ENCODE measurements at regions not wholly inside any gene's neighbourhood (a gene's known extent, or its start where the extent isn't known, plus 50 kb on each side); places are given as distances from the start of the nearest gene placed in this dataset.

DNA sequence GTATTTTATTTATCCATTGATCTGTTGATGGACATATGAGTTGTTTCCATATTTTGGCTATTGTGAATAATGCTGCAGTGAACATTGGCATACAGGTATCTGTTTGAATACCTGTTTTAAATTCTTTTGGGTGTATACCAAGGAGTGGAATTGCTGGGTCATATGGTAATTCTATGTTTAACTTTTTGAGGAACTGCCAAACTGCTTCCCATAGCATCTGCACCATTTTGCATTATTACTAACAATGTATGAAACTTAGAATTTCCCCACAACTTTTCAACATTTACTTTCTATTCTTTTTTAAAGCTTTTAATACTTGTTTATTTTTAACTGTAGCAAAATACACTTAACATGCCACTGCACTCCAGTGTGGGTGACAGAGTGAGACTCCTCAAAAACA, 57.0 kb upstream of the MSN start:
- H3K9me3 ChIP-seq (ENCODE audit: control insufficient read depth, low read length, poor library complexity, severe bottlenecking) = no peaks in the 10 kb centered on the region
- Mint-ChIP-seq H3K27ac (peak overlapping the region; percentile 78), H3K36me3 (ENCODE audit: low read depth) (no peaks in the 10 kb centered on the region), H3K4me3 (no peak overlapping the region), H3K4me1 (peaks cover 15% of the 10 kb centered on the region), H3K27me3 (no peaks in the 10 kb centered on the region)
- ATAC-seq = no peak
- no peak for DNase-seq

DNA sequence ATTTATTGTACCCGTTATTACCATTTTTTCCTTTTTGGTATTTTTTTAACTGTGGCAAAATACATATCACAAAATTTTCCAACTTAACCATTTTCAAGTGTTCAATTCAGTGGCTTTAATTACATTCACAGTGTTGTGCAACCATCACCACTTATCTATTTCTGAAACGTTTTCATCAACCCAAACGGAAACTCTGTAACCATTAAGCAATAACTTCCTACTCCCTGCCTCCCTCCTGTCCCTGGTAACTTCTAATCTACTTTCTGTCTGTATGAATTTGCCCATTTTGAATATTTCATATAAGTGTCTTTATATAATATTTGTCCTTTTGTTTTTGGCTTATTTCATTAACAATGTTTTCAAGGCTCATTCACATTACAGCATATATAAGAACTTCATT, 57.4 kb upstream of the MSN start:
- DNase-seq = no peak
- Mint-ChIP-seq H3K27me3 (no peaks in the 10 kb centered on the region), H3K27ac (peak overlapping the region; percentile 78), H3K4me3 (no peak overlapping the region), H3K4me1 (peaks cover 17% of the 10 kb centered on the region), H3K36me3 (ENCODE audit: low read depth) (peaks cover 3% of the 10 kb centered on the region)
- no peak for ATAC-seq
- H3K9me3 ChIP-seq (ENCODE audit: control insufficient read depth, low read length, poor library complexity, severe bottlenecking) = no peaks in the 10 kb centered on the region

DNA sequence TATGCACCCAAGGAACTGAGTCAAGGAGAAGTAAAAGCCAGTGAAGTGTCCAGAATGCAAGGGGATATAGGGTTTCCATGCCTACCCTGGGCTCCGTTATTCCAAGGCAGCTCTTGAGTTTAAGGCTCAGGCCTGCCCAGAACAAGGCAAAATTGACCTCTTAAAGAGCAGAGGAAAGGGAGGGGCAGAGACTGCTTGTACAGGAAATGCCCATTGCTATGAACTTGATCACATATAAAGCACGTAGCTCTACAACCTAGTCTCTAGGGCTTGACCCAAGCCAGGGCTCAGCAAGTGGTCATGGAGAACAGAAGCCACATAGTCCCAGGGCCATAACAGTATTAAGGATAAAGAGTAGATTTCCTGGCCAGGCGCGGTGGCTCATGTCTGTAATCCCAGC, 58.2 kb upstream of the MSN start:
- Mint-ChIP-seq H3K4me1 (peaks cover 17% of the 10 kb centered on the region), H3K27ac (peak overlapping the region; percentile 78), H3K4me3 (no peak overlapping the region), H3K36me3 (ENCODE audit: low read depth) (peaks cover 3% of the 10 kb centered on the region), H3K27me3 (no peaks in the 10 kb centered on the region)
- no peaks in the 10 kb centered on the region for H3K9me3 ChIP-seq (ENCODE audit: control insufficient read depth, low read length, poor library complexity, severe bottlenecking)
- no peak for DNase-seq
- ATAC-seq = no peak

DNA sequence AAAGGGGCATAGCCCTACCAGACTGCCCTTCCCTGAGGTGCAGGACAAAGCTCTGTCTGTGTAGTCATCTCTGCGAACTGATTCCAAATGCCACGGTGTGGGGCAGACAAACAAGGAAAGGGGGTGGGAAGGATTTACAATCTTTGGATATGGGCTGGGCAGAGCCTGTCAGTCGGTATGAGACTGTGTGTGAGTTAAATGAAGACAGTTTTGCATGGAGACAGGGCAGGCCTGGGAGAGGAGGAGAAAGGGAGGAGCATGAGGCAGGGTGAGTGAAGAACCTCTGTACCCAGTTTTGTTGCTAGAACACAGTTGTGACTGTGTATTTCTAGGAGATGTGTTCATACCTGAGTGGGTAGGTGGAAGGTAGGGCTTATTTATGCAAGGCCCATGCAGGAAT, 59.4 kb upstream of the MSN start:
- Mint-ChIP-seq H3K4me3 (peak overlapping the region; percentile 66), H3K27ac (peak overlapping the region; percentile 17), H3K27me3 (no peaks in the 10 kb centered on the region), H3K36me3 (ENCODE audit: low read depth) (peaks cover 3% of the 10 kb centered on the region), H3K4me1 (peaks cover 24% of the 10 kb centered on the region)
- ATAC-seq = no peak
- H3K9me3 ChIP-seq (ENCODE audit: control insufficient read depth, low read length, poor library complexity, severe bottlenecking) = no peaks in the 10 kb centered on the region
- no peak for DNase-seq

DNA sequence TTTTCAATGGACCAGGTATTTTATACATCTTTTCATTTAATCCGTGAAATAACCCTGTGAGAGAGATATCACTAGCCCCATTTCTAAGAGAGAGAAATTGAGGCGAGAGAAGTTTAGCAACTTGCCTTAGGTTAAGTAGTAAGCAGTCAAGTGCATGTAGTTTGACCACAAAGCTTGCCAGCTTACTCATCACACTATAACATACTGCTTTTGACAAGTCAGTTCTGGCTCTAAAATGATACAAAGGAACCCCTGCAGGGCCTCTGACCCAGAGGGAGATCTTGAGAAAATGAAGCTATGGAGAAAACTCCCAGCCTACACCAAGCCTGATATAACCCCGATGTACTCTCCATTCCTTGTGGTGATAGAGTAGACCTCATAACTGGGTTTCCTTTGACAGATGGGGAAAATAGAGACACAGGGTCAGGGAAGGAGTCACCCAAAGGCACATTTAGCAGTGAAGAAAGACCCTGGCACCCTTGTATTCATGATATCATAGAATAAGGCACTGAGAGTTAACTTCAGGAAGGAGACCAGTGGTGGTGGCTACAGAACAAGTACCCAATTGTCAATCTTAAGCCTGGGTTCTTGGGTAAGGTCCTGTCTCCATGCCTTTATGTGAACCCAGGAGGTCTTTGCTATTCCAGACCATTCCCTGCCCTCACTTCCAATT, 60.2 kb upstream of the MSN start:
- DNase-seq = no peak
- H3K4me1 Mint-ChIP-seq = peaks cover 27% of the 10 kb centered on the region

DNA sequence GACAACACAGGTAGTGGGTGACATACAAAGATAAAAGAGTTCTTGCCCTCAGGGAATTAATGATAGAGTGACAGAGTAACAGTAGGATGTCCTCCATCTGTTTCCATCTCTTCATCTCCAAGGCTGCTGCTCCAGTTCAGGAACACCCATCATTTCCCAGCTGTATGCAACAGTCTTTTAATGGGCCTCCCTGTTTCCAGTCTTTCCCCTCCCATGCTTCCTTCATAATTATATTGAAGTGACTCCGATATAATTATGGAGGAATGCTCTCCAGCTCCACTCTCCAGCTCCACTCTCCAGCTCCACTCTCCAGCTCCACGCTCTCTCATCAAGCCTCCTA, 65.3 kb upstream of the MSN start:
- H3K9me3 ChIP-seq (ENCODE audit: control insufficient read depth, low read length, poor library complexity, severe bottlenecking) = no peaks in the 10 kb centered on the region
- DNase-seq (no peak), ATAC-seq (no peak)
- Mint-ChIP-seq H3K27me3 (no peaks in the 10 kb centered on the region), H3K4me1 (peaks cover 44% of the 10 kb centered on the region), H3K4me3 (peak overlapping the region; percentile 39), H3K27ac (peak overlapping the region; percentile 99), H3K36me3 (ENCODE audit: low read depth) (peaks cover 3% of the 10 kb centered on the region)

More for the DNA sequence above, 60.2 kb upstream of the MSN start:
- Mint-ChIP-seq H3K36me3 (ENCODE audit: low read depth) (peaks cover 3% of the 10 kb centered on the region), H3K27ac (peak overlapping the region; percentile 17), H3K27me3 (no peaks in the 10 kb centered on the region), H3K4me3 (no peak overlapping the region)
- no peak for ATAC-seq
- no peaks in the 10 kb centered on the region for H3K9me3 ChIP-seq (ENCODE audit: control insufficient read depth, low read length, poor library complexity, severe bottlenecking)

DNA sequence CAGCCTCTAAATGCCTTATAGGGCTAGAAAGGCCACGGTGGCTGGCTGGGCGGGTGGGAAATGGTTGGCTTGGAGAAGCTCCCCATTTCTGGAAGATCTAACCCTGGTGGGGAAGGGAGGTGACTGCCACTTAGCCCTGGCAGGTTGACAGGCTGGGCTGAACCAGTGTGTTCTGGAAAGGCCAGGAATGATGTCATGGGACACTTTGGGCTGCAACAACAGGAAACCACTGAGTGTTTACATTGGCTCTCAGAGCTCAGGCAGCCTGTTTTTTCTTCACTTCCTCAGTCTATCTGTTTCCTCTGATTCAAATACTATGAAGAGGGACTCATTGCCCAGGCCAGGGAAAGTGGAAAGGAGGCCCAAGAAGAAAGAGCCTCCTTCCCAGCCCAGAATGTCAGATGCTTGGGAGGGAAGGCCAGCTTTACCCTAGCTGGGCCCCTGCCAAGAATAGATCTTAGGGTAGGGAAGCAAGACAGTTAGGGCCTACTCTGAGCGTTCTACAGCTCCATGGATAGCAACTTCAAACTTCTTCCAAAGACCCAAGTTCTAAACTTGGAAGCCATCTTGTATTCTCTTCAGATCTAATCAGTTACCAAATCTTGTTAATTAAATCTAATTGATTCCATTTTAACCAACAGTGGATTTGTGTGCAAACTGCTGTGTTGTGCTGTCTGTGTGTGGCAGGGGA, 65.8 kb upstream of the MSN start:
- peak in 1 of 3 donors; percentile 14 for DNase-seq
- Mint-ChIP-seq H3K27ac (peak overlapping the region; percentile 99), H3K4me3 (peak overlapping the region; percentile 66), H3K4me1 (peaks cover 43% of the 10 kb centered on the region), H3K36me3 (ENCODE audit: low read depth) (peaks cover 3% of the 10 kb centered on the region), H3K27me3 (no peaks in the 10 kb centered on the region)
- no peaks in the 10 kb centered on the region for H3K9me3 ChIP-seq (ENCODE audit: control insufficient read depth, low read length, poor library complexity, severe bottlenecking)
- ATAC-seq = peak; percentile 82

DNA sequence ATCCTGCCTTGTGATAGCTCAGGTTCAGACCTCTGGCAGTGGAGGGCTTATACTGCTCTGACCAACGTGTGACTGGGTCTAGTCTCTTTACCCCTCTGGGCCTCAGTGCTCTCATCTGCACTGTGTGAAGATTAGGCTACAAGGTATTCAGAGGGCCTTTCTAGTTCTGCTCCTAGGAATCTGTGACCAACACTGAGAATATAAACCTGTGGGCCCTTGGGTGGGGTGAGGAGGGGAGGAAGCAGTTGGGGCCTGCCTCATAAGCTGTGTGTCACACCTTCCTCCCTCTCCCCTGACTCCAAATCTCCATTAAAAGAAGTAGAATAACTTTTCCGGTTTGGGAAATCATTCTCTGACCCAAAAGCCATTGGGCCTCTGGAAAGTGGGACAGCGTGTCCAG, 66.3 kb upstream of the MSN start:
- peaks cover 46% of the 10 kb centered on the region for H3K4me1 Mint-ChIP-seq
- peak overlapping the region; percentile 99 for H3K27ac Mint-ChIP-seq
- ATAC-seq = peak; percentile 18
- no peak for DNase-seq
- H3K9me3 ChIP-seq (ENCODE audit: control insufficient read depth, low read length, poor library complexity, severe bottlenecking) = no peaks in the 10 kb centered on the region
- H3K36me3 Mint-ChIP-seq (ENCODE audit: low read depth) = peaks cover 3% of the 10 kb centered on the region
- peak overlapping the region; percentile 66 for H3K4me3 Mint-ChIP-seq
- H3K27me3 Mint-ChIP-seq = no peaks in the 10 kb centered on the region

DNA sequence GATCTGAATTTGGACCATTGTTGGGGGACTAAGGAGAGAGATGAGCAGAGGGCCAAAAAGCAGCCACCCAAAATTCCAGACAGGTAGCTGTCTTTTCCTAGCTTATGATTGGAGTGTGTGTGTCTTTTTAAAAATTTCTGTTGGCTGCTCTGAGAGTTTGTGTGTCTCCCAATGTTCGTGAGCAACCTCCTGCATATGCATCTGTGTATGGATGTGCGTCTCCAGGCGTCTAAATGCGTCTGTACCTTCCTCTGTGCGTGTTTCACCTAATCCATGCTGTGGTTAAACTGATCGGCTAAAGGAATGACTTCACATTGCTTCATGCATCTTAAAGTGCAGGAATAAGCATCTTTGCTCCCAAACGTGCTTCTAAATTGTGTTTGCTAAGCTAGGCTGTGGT, 65.5 kb upstream of the LAS1L start:
- H3K27ac Mint-ChIP-seq = peak overlapping the region; percentile 99
- no peak for DNase-seq
- peaks cover 49% of the 10 kb centered on the region for H3K4me1 Mint-ChIP-seq
- H3K27me3 Mint-ChIP-seq = no peaks in the 10 kb centered on the region
- no peaks in the 10 kb centered on the region for H3K9me3 ChIP-seq (ENCODE audit: control insufficient read depth, low read length, poor library complexity, severe bottlenecking)
- H3K36me3 Mint-ChIP-seq (ENCODE audit: low read depth) = peaks cover under 1% of the 10 kb centered on the region
- peak overlapping the region; percentile 59 for H3K4me3 Mint-ChIP-seq
- ATAC-seq = no peak

DNA sequence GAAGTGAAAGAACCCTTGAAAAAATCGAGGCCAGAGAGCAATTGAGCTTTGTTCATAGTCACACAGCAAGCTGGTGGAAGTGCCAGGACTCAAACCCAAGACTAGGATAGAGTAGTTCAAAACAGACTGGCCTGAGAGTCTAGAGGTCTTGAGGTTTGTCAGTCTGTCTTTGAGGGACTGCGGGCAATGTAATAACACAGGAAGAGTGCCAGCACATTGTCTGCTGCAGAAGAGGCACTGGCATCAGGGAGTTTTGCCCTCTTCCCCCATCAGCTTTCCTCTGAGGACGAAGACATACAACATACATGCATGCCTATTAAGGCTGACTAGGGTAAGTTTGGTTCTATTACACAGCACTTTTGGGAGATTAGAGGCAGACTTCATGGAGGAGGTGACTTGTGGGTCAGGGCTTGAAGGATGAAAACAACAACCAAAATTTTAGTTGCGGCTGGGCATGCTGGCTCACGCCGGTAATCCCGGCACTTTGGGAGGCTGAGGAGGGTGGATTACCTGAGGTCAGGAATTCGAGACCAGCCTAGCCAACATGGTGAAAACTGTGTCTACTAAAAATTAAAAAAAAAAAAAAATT, 64.1 kb upstream of the LAS1L start:
- H3K9me3 ChIP-seq (ENCODE audit: control insufficient read depth, low read length, poor library complexity, severe bottlenecking) = no peaks in the 10 kb centered on the region
- Mint-ChIP-seq H3K4me1 (peaks cover 44% of the 10 kb centered on the region), H3K36me3 (ENCODE audit: low read depth) (no peaks in the 10 kb centered on the region), H3K27me3 (no peaks in the 10 kb centered on the region), H3K27ac (peak overlapping the region; percentile 99), H3K4me3 (peak overlapping the region; percentile 89)
- DNase-seq = no peak
- no peak for ATAC-seq

DNA sequence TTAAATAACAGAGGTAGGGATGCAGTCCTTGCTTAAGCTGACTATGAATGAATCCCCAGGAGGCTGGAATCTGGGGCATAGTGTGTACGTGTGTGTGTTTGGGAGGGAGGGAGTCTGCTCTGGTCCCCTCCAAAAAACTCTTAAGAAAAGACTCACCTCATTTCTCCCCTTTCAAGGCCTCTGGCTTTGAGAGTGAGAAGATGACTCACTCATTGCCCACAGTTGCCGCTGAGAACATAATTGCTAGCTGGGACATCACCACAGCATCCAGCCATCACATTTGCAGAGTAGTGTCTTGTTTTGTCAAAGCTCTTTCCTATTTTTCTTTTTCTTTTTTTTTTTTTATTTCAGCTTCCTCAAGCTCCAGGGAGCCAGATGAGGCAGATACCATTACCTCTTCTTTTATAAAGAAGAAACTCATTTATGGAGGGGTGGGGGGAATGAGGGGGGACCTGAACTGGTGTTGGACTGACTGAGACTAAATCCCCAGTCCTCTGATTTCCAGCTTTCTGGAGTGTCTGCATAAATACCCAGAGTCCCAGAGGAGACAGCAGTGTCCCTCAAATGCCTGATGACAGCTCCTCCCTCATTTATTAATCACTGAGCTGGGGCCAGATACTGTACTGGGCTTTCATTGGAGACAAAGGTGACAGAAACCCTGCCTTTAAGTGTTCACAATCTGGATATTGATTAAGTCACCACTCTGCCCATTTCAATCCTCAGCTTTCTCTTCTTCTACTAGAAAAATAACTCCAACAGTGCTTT, 61.9 kb upstream of the LAS1L start:
- DNase-seq (peak in 2 of 3 donors; percentile 12 to 27), ATAC-seq (peak; percentile 70)
- Mint-ChIP-seq H3K27me3 (no peaks in the 10 kb centered on the region), H3K27ac (peak overlapping the region; percentile 99), H3K4me3 (peak overlapping the region; percentile 49), H3K36me3 (ENCODE audit: low read depth) (no peaks in the 10 kb centered on the region), H3K4me1 (peaks cover 36% of the 10 kb centered on the region)
- no peaks in the 10 kb centered on the region for H3K9me3 ChIP-seq (ENCODE audit: control insufficient read depth, low read length, poor library complexity, severe bottlenecking)

DNA sequence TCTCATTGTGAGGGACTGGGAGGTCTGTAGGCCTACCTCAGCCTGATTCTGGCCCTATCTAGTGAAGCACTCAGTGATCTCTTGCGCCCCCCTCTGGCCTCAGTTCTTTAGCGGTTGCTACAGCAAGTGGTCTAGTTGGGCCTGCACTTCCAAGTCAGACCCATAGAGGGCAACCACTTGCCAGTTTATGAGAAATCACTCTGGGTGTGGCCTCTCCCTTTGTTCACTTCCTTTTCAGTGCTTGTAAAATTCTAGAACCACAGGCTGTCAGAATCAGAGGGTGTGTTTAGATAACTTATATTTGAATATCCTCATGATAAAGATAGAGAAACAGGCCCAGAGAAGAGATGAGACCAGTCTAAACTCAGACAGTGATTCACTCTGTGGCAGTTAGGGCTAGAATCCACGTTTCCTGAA, 60.9 kb upstream of the LAS1L start:
- Mint-ChIP-seq H3K27ac (peak overlapping the region; percentile 99), H3K4me3 (peak overlapping the region; percentile 45), H3K4me1 (peaks cover 32% of the 10 kb centered on the region), H3K27me3 (no peaks in the 10 kb centered on the region), H3K36me3 (ENCODE audit: low read depth) (no peaks in the 10 kb centered on the region)
- DNase-seq (peak; percentile 66 to 85 (median 74)), ATAC-seq (peak; percentile 86)
- H3K9me3 ChIP-seq (ENCODE audit: control insufficient read depth, low read length, poor library complexity, severe bottlenecking) = no peaks in the 10 kb centered on the region

DNA sequence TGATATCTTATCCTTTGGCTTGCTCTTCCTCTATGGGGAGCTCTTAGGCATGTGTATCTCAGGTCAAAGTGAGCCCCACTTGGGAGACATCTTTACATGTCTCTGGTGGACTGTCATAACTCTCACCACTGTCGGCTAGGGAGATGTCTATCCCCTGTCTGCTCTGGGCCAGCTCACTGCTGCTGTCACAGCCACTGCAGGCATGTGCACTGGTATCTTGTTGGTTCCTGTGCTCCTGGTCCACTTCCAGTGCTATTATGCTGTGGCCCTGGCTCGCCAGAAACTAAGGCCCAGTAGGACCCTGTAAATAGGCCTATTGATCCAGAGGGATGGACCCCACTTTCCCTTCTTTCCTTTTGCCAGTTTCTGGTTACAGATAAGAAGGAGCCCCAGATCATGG, 56.6 kb upstream of the LAS1L start:
- no peak for ATAC-seq
- H3K27me3 Mint-ChIP-seq = no peaks in the 10 kb centered on the region
- H3K36me3 Mint-ChIP-seq (ENCODE audit: low read depth) = no peaks in the 10 kb centered on the region
- no peak overlapping the region for H3K4me3 Mint-ChIP-seq
- no peak for DNase-seq
- H3K4me1 Mint-ChIP-seq = peaks cover 10% of the 10 kb centered on the region
- H3K27ac Mint-ChIP-seq = no peak overlapping the region
- no peaks in the 10 kb centered on the region for H3K9me3 ChIP-seq (ENCODE audit: control insufficient read depth, low read length, poor library complexity, severe bottlenecking)

All from T-helper 17 cell (primary cell).